Adipose tissue (tissue), 3 donors: ENCODE measurements at regions not wholly inside any gene's neighbourhood (a gene's known extent, or its start where the extent isn't known, plus 50 kb on each side); places are given as distances from the start of the nearest gene placed in this dataset.

Source experiments
- H3K27ac ChIP-seq: one replicate; pipeline ENCODE4 v1.5.1; 2013; ENCODE audit warnings: low read depth, low read length
- WGBS, 3 donors: extraction: QIAGEN DNeasy Blood & Tissue Kit; methylation state at CpG; one replicate each; pipeline ENCODE4 v1.1.7; 2013; 5-methylcytosine and 5-hydroxymethylcytosine counted together
- donor health status: healthy with polysubstance abuse.
- donor health status: Bipolar disorder and iron deficiency.
- donor health status: healthy.

GRCh38 chr21:16589006-16589898 lies 859.5 kb downstream of the USP25 start:
- no peak overlapping the region for H3K27ac ChIP-seq
- 87 to 89% (median 88%) methylated on average over 7 of the region's 7 CpGs for WGBS, 3 donors

- H3K27ac ChIP-seq, result no peak overlapping the region
Measured at GRCh38 chr21:16590186-16590585, 860.4 kb downstream of the USP25 start.

DNA sequence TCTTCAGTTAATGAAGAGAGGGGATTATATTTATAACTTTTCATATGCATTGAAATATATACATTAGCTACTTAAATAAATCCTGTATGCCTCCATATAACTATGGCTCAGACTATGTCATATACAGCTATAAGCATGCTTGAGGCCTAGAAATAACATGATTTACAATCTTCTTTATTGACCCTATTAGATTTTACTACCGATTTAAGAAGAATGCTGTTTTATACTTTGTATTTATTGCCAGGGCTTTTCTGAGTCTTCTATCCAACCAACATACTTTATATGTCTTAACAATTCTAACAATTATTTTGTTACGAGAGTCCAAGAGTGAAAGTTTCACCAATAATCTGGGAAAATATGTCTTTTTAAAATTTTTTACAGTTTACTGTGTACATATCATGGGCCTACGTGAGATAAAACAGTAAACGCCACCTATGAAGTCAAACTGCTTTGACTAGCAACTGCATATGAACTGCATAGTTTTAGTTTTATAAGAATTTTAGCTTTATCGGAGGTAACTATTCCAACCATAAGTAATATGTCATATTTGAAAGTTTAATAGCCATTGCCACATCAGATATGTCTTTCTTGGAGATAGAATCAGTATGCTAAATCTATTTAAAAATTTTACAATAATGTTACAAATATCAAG lies 861.0 kb downstream of the USP25 start:
- H3K27ac ChIP-seq, result no peak overlapping the region
- WGBS, 3 donors, result 82 to 89% (median 83%) methylated on average over 5 of the region's 5 CpGs

More at GRCh38 chr21:16590186-16590585, 860.4 kb downstream of the USP25 start:
- 81 to 85% (median 83%) methylated on average over 5 of the region's 5 CpGs for WGBS, 3 donors

DNA sequence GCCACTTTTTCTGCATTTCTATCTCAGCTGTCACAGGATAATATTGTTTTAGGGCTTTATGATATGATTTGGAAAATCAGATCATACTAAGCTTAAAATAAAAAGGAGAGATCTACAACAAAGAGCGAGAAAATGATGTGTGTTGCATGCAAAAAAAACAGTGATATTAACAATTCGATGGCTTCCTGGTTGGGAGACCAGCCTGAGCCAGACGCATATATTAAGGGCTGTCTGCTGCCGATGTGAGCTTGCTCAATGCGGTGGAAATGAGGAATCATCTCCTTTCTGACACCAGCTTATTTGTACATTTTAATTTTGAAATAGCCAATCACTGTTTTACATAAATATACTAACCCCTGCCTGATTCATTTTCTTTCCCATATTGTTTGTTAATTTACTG lies 862.6 kb downstream of the USP25 start:
- no peak overlapping the region for H3K27ac ChIP-seq
- 62 to 88% (median 77%) methylated on average over 5 of the region's 5 CpGs for WGBS, 3 donors

DNA sequence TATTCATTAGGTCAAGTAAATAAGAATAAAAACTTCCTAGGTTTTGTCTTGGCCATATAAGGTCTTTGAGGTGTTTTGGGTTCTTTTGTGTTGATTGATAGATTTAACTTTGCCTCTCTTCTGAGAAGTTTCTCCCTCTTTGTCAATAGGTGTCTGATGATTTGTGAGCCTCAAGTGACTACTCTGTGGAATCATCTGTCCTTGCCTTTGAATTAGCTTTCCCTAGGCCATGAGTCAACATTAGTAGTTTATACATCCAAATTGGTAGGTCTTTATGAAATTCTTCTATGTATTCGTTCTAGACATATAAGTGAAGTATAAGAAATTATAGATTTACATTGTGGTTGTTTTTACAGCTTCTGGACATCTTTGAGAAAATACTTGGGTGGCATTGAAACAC lies 864.4 kb downstream of the USP25 start:
- H3K27ac ChIP-seq, result no peak overlapping the region
- WGBS, 3 donors, result 78 to 88% (median 86%) methylated on average over 1 of the region's 1 CpG

DNA sequence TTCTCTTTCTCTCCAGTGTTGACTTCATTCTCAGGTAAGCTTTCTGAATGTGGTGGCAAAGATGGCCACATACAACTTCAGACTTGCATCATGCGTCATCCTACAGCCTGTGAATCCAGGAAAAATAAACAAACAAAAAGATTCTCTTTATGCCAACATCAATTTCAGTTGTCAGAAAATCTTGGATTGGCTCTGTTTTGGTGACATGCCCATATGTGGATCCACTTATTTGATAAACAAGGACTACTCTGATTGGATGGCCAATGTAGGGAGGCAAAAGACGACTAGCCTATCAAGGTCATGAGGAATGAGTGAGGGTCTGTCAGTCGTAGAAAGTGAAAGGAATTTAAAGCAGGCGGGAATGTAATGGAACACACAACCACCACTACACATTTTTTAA lies 866.6 kb downstream of the USP25 start:
- WGBS, 3 donors, result 79 to 90% (median 88%) methylated on average over 4 of the region's 4 CpGs

DNA sequence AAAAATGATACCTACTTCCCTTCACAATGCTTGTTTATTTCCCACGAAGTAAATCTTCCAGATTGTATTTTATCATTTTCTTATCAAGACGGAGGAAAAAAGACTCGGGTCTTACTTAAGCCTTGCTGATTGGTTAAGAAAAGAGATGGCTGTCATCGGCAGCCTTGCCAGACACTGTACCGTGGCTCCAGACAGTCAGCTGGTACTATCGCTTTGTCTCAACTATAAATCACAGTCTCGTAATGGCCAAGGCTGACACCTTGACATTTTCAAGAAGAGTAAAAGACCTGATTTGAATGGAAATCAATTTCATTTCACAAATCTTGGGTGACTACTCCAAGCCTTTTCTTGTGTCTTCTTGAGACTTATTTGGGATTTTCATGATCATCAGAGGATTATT lies 868.0 kb downstream of the USP25 start:
- 65 to 80% (median 78%) methylated on average over 7 of the region's 7 CpGs for WGBS, 3 donors
- no peak overlapping the region for H3K27ac ChIP-seq

More for the DNA sequence above, 866.6 kb downstream of the USP25 start:
- no peak overlapping the region for H3K27ac ChIP-seq

DNA sequence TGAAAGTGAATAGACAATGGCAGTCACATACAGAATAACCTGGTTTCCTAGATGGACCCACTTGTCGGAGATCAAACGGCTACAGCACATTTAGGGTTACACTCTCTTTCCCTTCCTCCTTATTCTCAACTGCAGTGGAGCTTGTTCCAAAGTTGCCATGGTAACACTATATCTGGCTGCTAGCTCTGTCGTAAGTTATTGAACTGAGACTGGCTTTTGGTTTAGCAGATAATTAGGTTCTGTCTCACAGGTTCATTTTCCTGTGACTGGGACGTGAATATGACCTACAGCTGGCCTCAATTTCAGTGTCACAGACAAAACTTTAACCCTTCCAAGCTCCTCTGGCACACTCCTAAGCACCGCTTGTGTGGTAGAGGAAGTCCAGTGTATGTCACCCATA lies 875.8 kb downstream of the USP25 start:
- 30 to 59% (median 53%) methylated on average over 5 of the region's 5 CpGs for WGBS, 3 donors
- no peak overlapping the region for H3K27ac ChIP-seq

- 83 to 91% (median 86%) methylated on average over 1 of the region's 1 CpG for WGBS, 3 donors
- H3K27ac ChIP-seq, result no peak overlapping the region
Measured at GRCh38 chr21:16606271-16606670, 876.5 kb downstream of the USP25 start.

GRCh38 chr21:16608209-16608830 lies 878.5 kb downstream of the USP25 start:
- WGBS, 3 donors, result 92 to 93% (median 92%) methylated on average over 3 of the region's 3 CpGs
- H3K27ac ChIP-seq, result no peak overlapping the region

GRCh38 chr21:16619281-16619680 lies 889.5 kb downstream of the USP25 start:
- no peak overlapping the region for H3K27ac ChIP-seq
- WGBS, 3 donors, result 65 to 93% (median 91%) methylated on average over 2 of the region's 2 CpGs

GRCh38 chr21:16620786-16621320 lies 891.1 kb downstream of the USP25 start:
- H3K27ac ChIP-seq, result no peak overlapping the region
- 60 to 69% (median 60%) methylated on average over 1 of the region's 1 CpG for WGBS, 3 donors

DNA sequence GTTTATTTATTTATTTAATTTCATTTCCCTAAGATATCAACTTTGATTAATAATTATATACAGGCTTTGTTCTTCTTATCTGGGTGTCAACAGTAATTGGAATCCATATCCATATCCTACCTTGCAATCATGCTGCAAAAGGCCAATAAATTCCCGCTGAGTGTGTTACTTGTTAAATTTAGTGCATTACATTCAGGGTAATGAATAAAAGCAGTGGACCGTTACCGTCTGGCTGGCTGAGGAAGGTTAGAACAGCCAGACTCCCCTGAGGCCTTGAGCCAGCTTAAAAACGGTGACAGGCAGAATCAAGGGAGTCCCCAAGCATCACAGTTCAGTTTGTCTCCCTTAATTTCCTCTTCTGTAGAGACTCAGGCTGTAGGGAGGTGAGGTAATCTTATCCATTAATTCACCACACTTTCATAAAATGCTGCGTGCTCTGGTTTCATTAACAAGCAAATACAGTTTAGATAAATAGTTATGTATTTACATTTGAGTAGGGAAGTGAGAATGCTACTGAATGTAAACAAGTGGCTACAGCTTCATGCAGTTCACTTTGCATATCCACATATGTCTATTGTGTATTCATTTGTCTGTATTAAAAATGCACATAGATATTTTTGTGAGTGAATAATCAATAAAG lies 888.2 kb upstream of the CXADR start:
- 26 to 68% (median 63%) methylated on average over 5 of the region's 5 CpGs for WGBS, 3 donors
- H3K27ac ChIP-seq, result no peak overlapping the region

GRCh38 chr21:16625491-16625890 lies 887.4 kb upstream of the CXADR start:
- 54 to 82% (median 69%) methylated on average over 1 of the region's 1 CpG for WGBS, 3 donors
- no peak overlapping the region for H3K27ac ChIP-seq

DNA sequence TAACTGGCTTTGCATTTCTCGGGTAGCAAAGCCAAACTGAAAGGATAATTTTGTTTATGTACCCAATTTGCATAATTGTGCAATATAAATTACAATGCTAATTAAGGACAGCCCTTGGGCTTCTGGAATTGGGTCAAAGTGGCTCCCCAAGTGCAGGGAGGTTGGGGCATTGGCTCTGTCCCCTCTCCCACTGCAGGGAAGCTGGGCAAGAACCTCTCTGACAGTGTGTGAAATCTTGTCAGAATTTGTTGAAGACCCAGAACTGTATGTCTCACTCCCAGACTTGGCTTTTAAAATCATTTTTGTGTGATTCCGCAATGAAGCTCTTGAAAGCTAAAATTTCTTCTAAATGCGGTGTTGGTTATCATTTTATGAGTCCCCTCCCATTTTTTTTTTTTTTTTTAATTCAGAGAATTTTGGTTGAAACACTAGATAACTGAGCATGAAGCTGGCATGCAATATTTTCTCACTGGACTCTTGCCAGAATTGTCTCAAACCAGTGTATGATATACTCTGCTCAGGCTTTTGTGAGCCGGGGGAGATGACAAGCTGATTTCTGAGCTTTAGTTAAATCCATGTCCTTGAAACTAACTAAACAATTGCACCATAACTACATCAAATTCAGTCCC lies 878.9 kb upstream of the CXADR start:
- WGBS, 3 donors, result 55 to 59% (median 56%) methylated on average over 4 of the region's 4 CpGs
- no peak overlapping the region for H3K27ac ChIP-seq

- 60 to 73% (median 72%) methylated on average over 4 of the region's 4 CpGs for WGBS, 3 donors
- no peak overlapping the region for H3K27ac ChIP-seq
Measured at GRCh38 chr21:16634515-16634914, 878.3 kb upstream of the CXADR start.

GRCh38 chr21:16640297-16641027 lies 872.4 kb upstream of the CXADR start:
- H3K27ac ChIP-seq, result no peak overlapping the region
- WGBS, 3 donors, result 77 to 89% (median 89%) methylated on average over 3 of the region's 3 CpGs

GRCh38 chr21:16642353-16642752 lies 870.5 kb upstream of the CXADR start:
- 49 to 83% (median 74%) methylated on average over 1 of the region's 1 CpG for WGBS, 3 donors
- H3K27ac ChIP-seq, result no peak overlapping the region
